GM12878 (cell line): ENCODE measurements at regions not wholly inside any gene's neighbourhood (a gene's known extent, or its start where the extent isn't known, plus 50 kb on each side); places are given as distances from the start of the nearest gene placed in this dataset.

Experiments used
- ATAC-seq: fragments of 200-7000 bp; cut with Tn5 transposase; 3 replicates; pipeline ENCODE4 v1.9.1; 2020; ENCODE audit warnings: mild to moderate bottlenecking, moderate library complexity
- BruUV-seq: library from RNA; stranded (reverse); fragments of 400-500 nt; replicated peaks from 2 replicates; lab custom pipeline; 2021; lab: Mats Ljungman, UMichigan
- CTCF ChIA-PET: fragments of 300-600 bp; sonication (Branson Sonifier 250); formaldehyde crosslinking; extraction: SDS; loops from one replicate; lab custom pipeline; 2021; ENCODE audit warnings: inconsistent platforms; lab: Yijun Ruan, JAX
- POLR2A ChIA-PET: fragments of 350-600 bp; formaldehyde crosslinking; extraction: SDS; loops from one replicate; lab custom pipeline; 2021; ENCODE audit warnings: inconsistent platforms; lab: Charles Lee
- RAD21 ChIA-PET: fragments of 300-600 bp; sonication (Branson Sonifier 250); formaldehyde crosslinking; loops from one replicate; lab custom pipeline; 2023; ENCODE audit warnings: antibody characterized with exemption; ENCODE audit not compliant: unreplicated experiment; lab: Charles Lee
- SMC1A ChIA-PET: fragments of 300-600 bp; sonication (Branson Sonifier 250); formaldehyde crosslinking; loops from one replicate; lab custom pipeline; 2023; ENCODE audit not compliant: unreplicated experiment, uncharacterized antibody; lab: Charles Lee
- DNase-seq: peaks from one replicate; pipeline ENCODE4 v3.0.0-alpha.2; 2011; ENCODE audit warnings: low read depth, low spot score
- FAIRE-seq: peaks from 3 replicates; lab custom pipeline; 2011; peaks lifted over from hg19 to GRCh38; lab: Jason Lieb, UNC
- H2AFZ ChIP-seq: 2 replicates; pipeline ENCODE4 v1.6.0; 2011; ENCODE audit warnings: low read depth, low read length, control low read depth; ENCODE audit not compliant: control insufficient read depth
- H3K27ac ChIP-seq: 2 replicates; pipeline ENCODE4 v1.5.1; 2011; ENCODE audit warnings: control low read depth; ENCODE audit not compliant: control insufficient read depth, insufficient read depth
- H3K27me3 ChIP-seq, 2 experiments: replicated peaks in 1 of 2; 2 replicates each; pipeline versions ENCODE4 v1.6.0 to v1.6.1; 2011; ENCODE audit warnings: low read length in 1 of 2; ENCODE audit not compliant: control insufficient read depth in 2 of 2, insufficient read depth in 2 of 2
- H3K36me3 ChIP-seq, 2 experiments: 2 replicates each; pipeline ENCODE4 v1.5.1; 2011; ENCODE audit warnings: low read length in 1 of 2; ENCODE audit not compliant: control insufficient read depth in 2 of 2, insufficient read depth in 2 of 2
- H3K4me1 ChIP-seq: 2 replicates; pipeline ENCODE4 v1.6.1; 2011; ENCODE audit warnings: mild to moderate bottlenecking, low read length, moderate library complexity, mixed read lengths; ENCODE audit not compliant: control insufficient read depth, insufficient read depth
- H3K4me2 ChIP-seq: 2 replicates; pipeline ENCODE4 v1.6.0; 2011; ENCODE audit warnings: control low read depth; ENCODE audit not compliant: control insufficient read depth, insufficient read depth
- H3K4me3 ChIP-seq: fragments of 200-600 bp; sonication (generic); 2 replicates; pipeline ENCODE4 v1.5.1; 2016
- H3K79me2 ChIP-seq: 2 replicates; pipeline ENCODE4 v1.6.0; 2011; ENCODE audit warnings: low read length; ENCODE audit not compliant: control insufficient read depth, insufficient read depth
- H3K9ac ChIP-seq: 2 replicates; pipeline ENCODE4 v1.8.0; 2011; ENCODE audit warnings: low read length, control low read depth, mixed read lengths; ENCODE audit not compliant: control insufficient read depth, insufficient read depth
- H3K9me3 ChIP-seq: replicated peaks from 3 replicates; pipeline ENCODE4 v1.5.1; 2011; ENCODE audit warnings: mild to moderate bottlenecking, low read length; ENCODE audit not compliant: control insufficient read depth, insufficient read depth
- H4K20me1 ChIP-seq: 2 replicates; pipeline ENCODE4 v1.6.0; 2011; ENCODE audit not compliant: control insufficient read depth, insufficient read depth
- ASH2L ChIP-seq: fragments of 300-600, 200-600 bp; sonication (generic); IDR thresholded peaks from 2 replicates; pipeline ENCODE4 v1.6.1; 2017; ENCODE audit warnings: low read depth, mild to moderate bottlenecking, borderline replicate concordance
- BHLHE40 ChIP-seq, 2 experiments: fragments of 450-650 bp in 1 of 2; IDR thresholded peaks; 2 replicates each; pipeline ENCODE4 v1.6.1; 2011 to 2017; ENCODE audit warnings: low read depth in 2 of 2, borderline replicate concordance in 1 of 2, improper control_type of control experiment in 1 of 2, low read length in 1 of 2, mild to moderate bottlenecking in 1 of 2
- BRCA1 ChIP-seq: IDR thresholded peaks from 2 replicates; pipeline ENCODE4 v1.6.1; 2011; ENCODE audit warnings: low read depth, low read length, improper control_type of control experiment
- EZH2 ChIP-seq: IDR thresholded peaks from 2 replicates; pipeline ENCODE4 v1.6.1; 2012; ENCODE audit warnings: low read depth, mild to moderate bottlenecking, control low read depth, inconsistent platforms, low read length, borderline replicate concordance; ENCODE audit not compliant: control insufficient read depth
- HCFC1 ChIP-seq: fragments of 150-350 bp; IDR thresholded peaks from 2 replicates; pipeline ENCODE4 v1.6.1; 2014; ENCODE audit warnings: low read length
- IRF4 ChIP-seq: IDR thresholded peaks from 2 replicates; pipeline ENCODE4 v1.6.1; 2011; ENCODE audit warnings: low read depth, low read length
- MEF2B ChIP-seq: fragments of 450-650 bp; IDR thresholded peaks from 2 replicates; pipeline ENCODE4 v1.6.1; 2018; ENCODE audit warnings: mild to moderate bottlenecking, moderate library complexity; ENCODE audit not compliant: partially characterized antibody, poor library complexity, severe bottlenecking
- MTA3 ChIP-seq: IDR thresholded peaks from 2 replicates; pipeline ENCODE4 v1.6.1; 2012; ENCODE audit warnings: low read length, inconsistent platforms, borderline replicate concordance
- NFIC ChIP-seq: IDR thresholded peaks from 2 replicates; pipeline ENCODE4 v1.6.1; 2012; ENCODE audit warnings: low read depth, mild to moderate bottlenecking, inconsistent platforms, low read length, moderate library complexity
- NFXL1 ChIP-seq: fragments of 450-650 bp; IDR thresholded peaks from 2 replicates; pipeline ENCODE4 v1.6.1; 2017; ENCODE audit warnings: antibody characterized with exemption, mild to moderate bottlenecking, borderline replicate concordance
- PAX8 ChIP-seq: fragments of 450-650 bp; IDR thresholded peaks from 2 replicates; pipeline ENCODE4 v1.6.1; 2017; ENCODE audit warnings: mild to moderate bottlenecking, moderate library complexity
- POLR2A ChIP-seq: IDR thresholded peaks from 2 replicates; pipeline ENCODE4 v1.6.1; 2011; ENCODE audit warnings: low read depth, mild to moderate bottlenecking, low read length
- RFX5 ChIP-seq: IDR thresholded peaks from 2 replicates; pipeline ENCODE4 v1.6.1; 2011; ENCODE audit warnings: low read depth, low read length, improper control_type of control experiment
- SMAD1 ChIP-seq: fragments of 450-650 bp; IDR thresholded peaks from 2 replicates; pipeline ENCODE4 v1.6.1; 2018; ENCODE audit warnings: mild to moderate bottlenecking, low read depth; ENCODE audit not compliant: partially characterized antibody
- SMARCA5 ChIP-seq: fragments of 450-650 bp; IDR thresholded peaks from 2 replicates; pipeline ENCODE4 v1.6.1; 2017; ENCODE audit warnings: mild to moderate bottlenecking
- SMC3 ChIP-seq: IDR thresholded peaks from 2 replicates; pipeline ENCODE4 v1.6.1; 2011; ENCODE audit warnings: low read length, improper control_type of control experiment, borderline replicate concordance
- SUPT20H ChIP-seq: IDR thresholded peaks from 2 replicates; pipeline ENCODE4 v1.6.1; 2011; ENCODE audit warnings: low read depth, mild to moderate bottlenecking, low read length, moderate library complexity, borderline replicate concordance; ENCODE audit not compliant: control insufficient read depth
- ZZZ3 ChIP-seq: IDR thresholded peaks from 2 replicates; pipeline ENCODE4 v1.6.1; 2011; ENCODE audit warnings: low read depth; ENCODE audit not compliant: control insufficient read depth, insufficient read length
- WGBS: methylation state at CpG from one replicate; pipeline ENCODE4 v1.1.6; 2016; ENCODE audit warnings: low lambda C conversion rate; ENCODE audit not compliant: insufficient replicate concordance, insufficient coverage; ENCODE audit errors: missing lambda C conversion rate; 5-methylcytosine and 5-hydroxymethylcytosine counted together
- in situ Hi-C: fragments of 300-500 bp; cut with MboI; formaldehyde crosslinking; loops from 9 replicates; pipeline ENCODE4 v1.14.3; 2018; ENCODE audit warnings: mixed read lengths
- intact Hi-C: fragments of 100-400 bp; cut with micrococcal nuclease; formaldehyde crosslinking; loops from one replicate; pipeline ENCODE4 v1.14.2; 2022; ENCODE audit not compliant: unreplicated experiment
- TF ChIP-seq, protein P1 (sequence below): fragments of 450-650 bp; IDR thresholded peaks from 2 replicates; pipeline ENCODE4 v1.6.1; 2017; ENCODE audit warnings: antibody characterized with exemption, mild to moderate bottlenecking, moderate library complexity
- TF ChIP-seq, protein P2 (sequence below): IDR thresholded peaks from 2 replicates; pipeline ENCODE4 v1.6.1; 2012; ENCODE audit warnings: mild to moderate bottlenecking, low read depth, low read length

DNA sequence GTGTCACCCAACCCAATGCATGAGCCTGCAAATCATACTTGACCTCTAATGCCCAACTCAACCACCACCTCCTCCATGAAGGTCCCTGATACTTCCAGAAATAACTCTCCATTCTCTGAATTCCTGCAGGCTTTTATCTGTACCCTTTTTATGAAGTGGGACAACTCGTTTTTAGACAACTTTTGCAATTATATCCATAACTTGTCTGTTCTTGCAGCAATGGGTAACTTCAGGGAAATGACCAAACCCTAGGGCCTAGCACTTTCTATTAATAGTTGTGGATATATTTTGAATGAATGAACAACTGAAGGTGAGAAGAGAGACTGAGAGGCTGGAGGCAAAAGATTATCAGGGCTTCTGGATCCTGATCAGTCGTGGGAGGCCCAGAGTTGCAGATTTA lies 236.6 kb upstream of the MOCS1 start:
- in situ Hi-C loops: no loop called here
- ChIA-PET RAD21 (interaction anchor here (0.8 kb wide), 1 partner anchor 48 kb away, joined by 3 read pairs; no protein-coding TSS in a partner anchor), SMC1A (interaction anchor here (0.9 to 1.8 kb wide), 4 partner anchors 11 to 72 kb away, joined by 3 to 12 read pairs (median 3); no protein-coding TSS in a partner anchor), CTCF (interaction anchor here (0.6 to 1.4 kb wide), 3 partner anchors 8 to 11 kb away, joined by 3 to 4 read pairs (median 3); no protein-coding TSS in a partner anchor), POLR2A (interaction anchor here (1.0 kb wide), 1 partner anchor 9 kb away, joined by 3 read pairs; no protein-coding TSS in a partner anchor)
- no peaks in the 10 kb centered on the region for H3K27me3 ChIP-seq
- WGBS: 0% methylated on average over 2 of the region's 2 CpGs
- intact Hi-C loops: no loop called here
- FAIRE-seq (no peak), ATAC-seq (no peak), DNase-seq (no peak)
- TF ChIP-seq IRF4 (no peak), HCFC1 (no peak), NFXL1 (no peak), PAX8 (no peak), SMAD1 (no peak), SMC3 (no peak), SUPT20H (no peak), ASH2L (no peak), MEF2B (no peak), RFX5 (no peak), BRCA1 (no peak), NFIC (no peak), MTA3 (no peak), SMARCA5 (no peak), EZH2 (no peak), BHLHE40 (IDR thresholded peaks at IDR 0.05; ENCODE audit: borderline replicate concordance in 1 of 2, low read depth in 2 of 2, low read length in 1 of 2) (no peak), ZZZ3 (no peak), POLR2A (no peak)
- TF ChIP-seq, protein P1, sequence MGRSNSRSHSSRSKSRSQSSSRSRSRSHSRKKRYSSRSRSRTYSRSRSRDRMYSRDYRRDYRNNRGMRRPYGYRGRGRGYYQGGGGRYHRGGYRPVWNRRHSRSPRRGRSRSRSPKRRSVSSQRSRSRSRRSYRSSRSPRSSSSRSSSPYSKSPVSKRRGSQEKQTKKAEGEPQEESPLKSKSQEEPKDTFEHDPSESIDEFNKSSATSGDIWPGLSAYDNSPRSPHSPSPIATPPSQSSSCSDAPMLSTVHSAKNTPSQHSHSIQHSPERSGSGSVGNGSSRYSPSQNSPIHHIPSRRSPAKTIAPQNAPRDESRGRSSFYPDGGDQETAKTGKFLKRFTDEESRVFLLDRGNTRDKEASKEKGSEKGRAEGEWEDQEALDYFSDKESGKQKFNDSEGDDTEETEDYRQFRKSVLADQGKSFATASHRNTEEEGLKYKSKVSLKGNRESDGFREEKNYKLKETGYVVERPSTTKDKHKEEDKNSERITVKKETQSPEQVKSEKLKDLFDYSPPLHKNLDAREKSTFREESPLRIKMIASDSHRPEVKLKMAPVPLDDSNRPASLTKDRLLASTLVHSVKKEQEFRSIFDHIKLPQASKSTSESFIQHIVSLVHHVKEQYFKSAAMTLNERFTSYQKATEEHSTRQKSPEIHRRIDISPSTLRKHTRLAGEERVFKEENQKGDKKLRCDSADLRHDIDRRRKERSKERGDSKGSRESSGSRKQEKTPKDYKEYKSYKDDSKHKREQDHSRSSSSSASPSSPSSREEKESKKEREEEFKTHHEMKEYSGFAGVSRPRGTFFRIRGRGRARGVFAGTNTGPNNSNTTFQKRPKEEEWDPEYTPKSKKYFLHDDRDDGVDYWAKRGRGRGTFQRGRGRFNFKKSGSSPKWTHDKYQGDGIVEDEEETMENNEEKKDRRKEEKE: no peak
- TF ChIP-seq, protein P2, sequence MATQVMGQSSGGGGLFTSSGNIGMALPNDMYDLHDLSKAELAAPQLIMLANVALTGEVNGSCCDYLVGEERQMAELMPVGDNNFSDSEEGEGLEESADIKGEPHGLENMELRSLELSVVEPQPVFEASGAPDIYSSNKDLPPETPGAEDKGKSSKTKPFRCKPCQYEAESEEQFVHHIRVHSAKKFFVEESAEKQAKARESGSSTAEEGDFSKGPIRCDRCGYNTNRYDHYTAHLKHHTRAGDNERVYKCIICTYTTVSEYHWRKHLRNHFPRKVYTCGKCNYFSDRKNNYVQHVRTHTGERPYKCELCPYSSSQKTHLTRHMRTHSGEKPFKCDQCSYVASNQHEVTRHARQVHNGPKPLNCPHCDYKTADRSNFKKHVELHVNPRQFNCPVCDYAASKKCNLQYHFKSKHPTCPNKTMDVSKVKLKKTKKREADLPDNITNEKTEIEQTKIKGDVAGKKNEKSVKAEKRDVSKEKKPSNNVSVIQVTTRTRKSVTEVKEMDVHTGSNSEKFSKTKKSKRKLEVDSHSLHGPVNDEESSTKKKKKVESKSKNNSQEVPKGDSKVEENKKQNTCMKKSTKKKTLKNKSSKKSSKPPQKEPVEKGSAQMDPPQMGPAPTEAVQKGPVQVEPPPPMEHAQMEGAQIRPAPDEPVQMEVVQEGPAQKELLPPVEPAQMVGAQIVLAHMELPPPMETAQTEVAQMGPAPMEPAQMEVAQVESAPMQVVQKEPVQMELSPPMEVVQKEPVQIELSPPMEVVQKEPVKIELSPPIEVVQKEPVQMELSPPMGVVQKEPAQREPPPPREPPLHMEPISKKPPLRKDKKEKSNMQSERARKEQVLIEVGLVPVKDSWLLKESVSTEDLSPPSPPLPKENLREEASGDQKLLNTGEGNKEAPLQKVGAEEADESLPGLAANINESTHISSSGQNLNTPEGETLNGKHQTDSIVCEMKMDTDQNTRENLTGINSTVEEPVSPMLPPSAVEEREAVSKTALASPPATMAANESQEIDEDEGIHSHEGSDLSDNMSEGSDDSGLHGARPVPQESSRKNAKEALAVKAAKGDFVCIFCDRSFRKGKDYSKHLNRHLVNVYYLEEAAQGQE: no peak
- H3K4me3 ChIP-seq: no peak overlapping the region
- no TSS peak for BruUV-seq
- no peak overlapping the region for H3K9ac ChIP-seq
- no peaks in the 10 kb centered on the region for H3K36me3 ChIP-seq
- no peaks in the 10 kb centered on the region for H3K4me1 ChIP-seq
- H3K27ac ChIP-seq: no peak overlapping the region
- H2AFZ ChIP-seq: no peak overlapping the region
- no peaks in the 10 kb centered on the region for H3K79me2 ChIP-seq
- no peaks in the 10 kb centered on the region for H4K20me1 ChIP-seq
- no peak overlapping the region for H3K4me2 ChIP-seq
- no peaks in the 10 kb centered on the region for H3K9me3 ChIP-seq
